GM21786 (cell line): ENCODE measurements at regions not wholly inside any gene's neighbourhood (a gene's known extent, or its start where the extent isn't known, plus 50 kb on each side); places are given as distances from the start of the nearest gene placed in this dataset.
A peak's percentile ranks its signal among the peaks of the same experiment; 100 is the strongest.

ENCODE experiments used
- ATAC-seq: cut with Tn5 transposase; IDR thresholded peaks from one replicate; pipeline ENCODE4 v1.9.1; 2021; ENCODE audit not compliant: unreplicated experiment

GRCh38 chr7:42506097-42506496, 269.1 kb upstream of the GLI3 start:
- ATAC-seq = no peak

GRCh38 chr7:42502022-42502421, 265.0 kb upstream of the GLI3 start:
- ATAC-seq = no peak

- no peak for ATAC-seq
Measured at GRCh38 chr7:42495256-42495655, 258.2 kb upstream of the GLI3 start.

GRCh38 chr7:42494736-42495135, 257.7 kb upstream of the GLI3 start:
- ATAC-seq = no peak

GRCh38 chr7:42494199-42494710, 257.2 kb upstream of the GLI3 start:
- no peak for ATAC-seq

GRCh38 chr7:42493436-42494198, 256.6 kb upstream of the GLI3 start:
- no peak for ATAC-seq

GRCh38 chr7:42492920-42493319, 255.9 kb upstream of the GLI3 start:
- ATAC-seq = no peak

- ATAC-seq = no peak
Measured at GRCh38 chr7:42491106-42491505, 254.1 kb upstream of the GLI3 start.

GRCh38 chr7:42489299-42489698, 252.3 kb upstream of the GLI3 start:
- no peak for ATAC-seq

- no peak for ATAC-seq
Measured at GRCh38 chr7:42485301-42485766, 248.3 kb upstream of the GLI3 start.

GRCh38 chr7:42483886-42484285, 246.9 kb upstream of the GLI3 start:
- no peak for ATAC-seq

GRCh38 chr7:42479816-42480633, 243.0 kb upstream of the GLI3 start:
- ATAC-seq = no peak

GRCh38 chr7:42479452-42479815, 242.4 kb upstream of the GLI3 start:
- no peak for ATAC-seq

GRCh38 chr7:42478717-42479116, 241.7 kb upstream of the GLI3 start:
- no peak for ATAC-seq

- ATAC-seq = no peak
Measured at GRCh38 chr7:42476255-42476654, 239.2 kb upstream of the GLI3 start.

GRCh38 chr7:42475082-42475481, 238.1 kb upstream of the GLI3 start:
- no peak for ATAC-seq

GRCh38 chr7:42473099-42473498, 236.1 kb upstream of the GLI3 start:
- ATAC-seq = no peak

- ATAC-seq = peak; percentile 56
Measured at GRCh38 chr7:42471573-42472174, 234.7 kb upstream of the GLI3 start.

- ATAC-seq = no peak
Measured at GRCh38 chr7:42469341-42469740, 232.3 kb upstream of the GLI3 start.

GRCh38 chr7:42468471-42468870, 231.5 kb upstream of the GLI3 start:
- ATAC-seq = no peak

GRCh38 chr7:42461537-42461936, 224.5 kb upstream of the GLI3 start:
- no peak for ATAC-seq

- ATAC-seq = no peak
Measured at GRCh38 chr7:42460933-42461332, 223.9 kb upstream of the GLI3 start.
